Smooth muscle cell (in vitro differentiated cells): ENCODE measurements at regions not wholly inside any gene's neighbourhood (a gene's known extent, or its start where the extent isn't known, plus 50 kb on each side); places are given as distances from the start of the nearest gene placed in this dataset. TPM values are rescaled to one million over a fixed set of nuclear protein-coding genes. Genes with fewer than 3 reads are reported as not detected.

ENCODE experiments used
- microRNA counts: library from miRNA; unstranded; fragments of <30 nt; microRNA quantifications from one replicate; lab custom pipeline; 2016
- microRNA-seq: library from miRNA; unstranded; fragments of <30 nt; microRNA quantifications from one replicate; pipeline ENCODE4, GENCODE V29; 2016; ENCODE audit warnings: borderline number of aligned reads
- small RNA-seq: library from RNA; depleted of rRNA; stranded (forward); fragments of <200 nt; gene quantifications from one replicate; pipeline ENCODE3, GENCODE V24; 2014

MicroRNAs in the stretch of these regions (microRNA counts, 767-probe panel; counts per million panel counts)
- 183 counts per million for microRNA hsa-miR-4532 (lab: Ali Mortazavi, UCI)

Small RNA genes in the stretch of these regions (microRNA-seq; reads per million reads assigned to microRNA genes)
- not detected for gene MIR4532

Small RNA genes in the stretch of these regions (small RNA-seq; reads per million reads assigned to genes)
- gene MIR4532, result not detected
